H1 (cell line): ENCODE measurements at regions not wholly inside any gene's neighbourhood (a gene's known extent, or its start where the extent isn't known, plus 50 kb on each side); places are given as distances from the start of the nearest gene placed in this dataset.

Source experiments
- CHD7 ChIP-seq: fragments of 300-600 bp; sonication (generic); IDR thresholded peaks from 2 replicates; pipeline ENCODE4 v1.7.1; 2012; ENCODE audit warnings: low read length, moderate library complexity, mild to moderate bottlenecking, inconsistent platforms; ENCODE audit not compliant: insufficient replicate concordance
- CREB1 ChIP-seq: IDR thresholded peaks from 2 replicates; pipeline ENCODE4 v1.6.1; 2012; ENCODE audit warnings: inconsistent platforms
- GABPA ChIP-seq: IDR thresholded peaks from 2 replicates; pipeline ENCODE4 v1.6.1; 2011; ENCODE audit warnings: mild to moderate bottlenecking, low read length, moderate library complexity, borderline replicate concordance; ENCODE audit not compliant: insufficient read depth
- GTF2F1 ChIP-seq: IDR thresholded peaks from 2 replicates; pipeline ENCODE4 v1.6.1; 2012; ENCODE audit warnings: low read depth, low read length, improper control_type of control experiment, borderline replicate concordance
- KDM1A ChIP-seq: fragments of 200-600, 300-600 bp; sonication (generic); IDR thresholded peaks from 2 replicates; pipeline ENCODE4 v1.7.1; 2016; ENCODE audit warnings: mild to moderate bottlenecking, low read length, borderline replicate concordance
- RAD21 ChIP-seq, 2 experiments: IDR thresholded peaks in 1 of 2; conservative IDR thresholded peaks in 1 of 2; 2 replicates each; pipeline ENCODE4 v1.6.1; 2011; ENCODE audit warnings: low read depth in 2 of 2, low read length in 2 of 2, improper control_type of control experiment in 1 of 2, inconsistent platforms in 1 of 2, mild to moderate bottlenecking in 1 of 2, moderate library complexity in 1 of 2
- SIRT6 ChIP-seq: IDR thresholded peaks from one replicate; pipeline ENCODE4 v1.7.1; 2012; ENCODE audit warnings: low read length, inconsistent platforms
- SP1 ChIP-seq: IDR thresholded peaks from 2 replicates; pipeline ENCODE4 v1.6.1; 2011; ENCODE audit warnings: low read depth, low read length
- ZNF274 ChIP-seq: IDR thresholded peaks from 2 replicates; pipeline ENCODE4 v1.7.0; 2012; ENCODE audit warnings: low read length, borderline replicate concordance; ENCODE audit errors: extremely low read depth

- no peak for TF ChIP-seq CHD7
- TF ChIP-seq CREB1 = no peak
- no peak for TF ChIP-seq KDM1A
- no peak for TF ChIP-seq ZNF274
- no peak for TF ChIP-seq SP1
- no peak for TF ChIP-seq GABPA
- peak; percentile 97 for TF ChIP-seq RAD21 (IDR thresholded peaks at IDR 0.05 in 1 of 2, conservative IDR thresholded peaks at IDR 0.05 in 1 of 2; ENCODE audit: low read depth in 2 of 2, low read length in 2 of 2)
- no peak for TF ChIP-seq GTF2F1
- TF ChIP-seq SIRT6 = no peak
Observed at GRCh38 chr3:135895106-135895733, 70.3 kb upstream of the PPP2R3A start (continued).
